DOHH2 (cell line): ENCODE measurements at regions not wholly inside any gene's neighbourhood (a gene's known extent, or its start where the extent isn't known, plus 50 kb on each side); places are given as distances from the start of the nearest gene placed in this dataset.

Experiments used
- H3F3A ChIP-seq: fragments of 200-600 bp; sonication (generic), shearing (Covaris generic); 2 replicates; pipeline ENCODE4 v1.6.0; 2016; ENCODE audit warnings: antibody characterized with exemption, mild to moderate bottlenecking; ENCODE audit not compliant: control insufficient read depth, insufficient read depth
- H3K27ac ChIP-seq: fragments of 200-600 bp; sonication (generic); 2 replicates; pipeline ENCODE4 v1.5.1; 2014; ENCODE audit warnings: low read depth, mild to moderate bottlenecking, low read length, moderate library complexity
- H3K27me3 ChIP-seq: fragments of 200-600 bp; sonication (generic); 2 replicates; pipeline ENCODE4 v1.6.1; 2014; ENCODE audit warnings: mild to moderate bottlenecking, low read length, mixed read lengths; ENCODE audit not compliant: control insufficient read depth
- H3K36me3 ChIP-seq: fragments of 200-600 bp; sonication (generic); 2 replicates; pipeline ENCODE4 v1.6.1; 2014; ENCODE audit warnings: mild to moderate bottlenecking, low read length, moderate library complexity, mixed read lengths; ENCODE audit not compliant: control insufficient read depth
- H3K4me1 ChIP-seq: fragments of 200-600 bp; sonication (generic); 2 replicates; pipeline ENCODE4 v1.6.1; 2014; ENCODE audit warnings: mild to moderate bottlenecking, low read length, mixed read lengths; ENCODE audit not compliant: control insufficient read depth
- H3K4me2 ChIP-seq: fragments of 200-600 bp; sonication (generic); 2 replicates; pipeline ENCODE4 v1.6.0; 2014; ENCODE audit warnings: mild to moderate bottlenecking, low read length, moderate library complexity
- H3K4me3 ChIP-seq: fragments of 200-600 bp; sonication (generic); 2 replicates; pipeline ENCODE4 v1.5.1; 2014; ENCODE audit warnings: mild to moderate bottlenecking, low read length, mixed read lengths
- H3K79me2 ChIP-seq: fragments of 200-600 bp; sonication (generic); 2 replicates; pipeline ENCODE4 v1.6.1; 2014; ENCODE audit warnings: mild to moderate bottlenecking, low read length, mixed read lengths; ENCODE audit not compliant: control insufficient read depth
- H3K9me2 ChIP-seq: fragments of 200-600 bp; sonication (generic); replicated peaks from 2 replicates; pipeline ENCODE4 v1.6.1; 2014; ENCODE audit warnings: mild to moderate bottlenecking, low read length, mixed read lengths; ENCODE audit not compliant: control insufficient read depth
- H3K9me3 ChIP-seq: fragments of 200-600 bp; sonication (generic); 2 replicates; pipeline ENCODE4 v1.6.1; 2014; ENCODE audit warnings: antibody characterized with exemption, low read length, mixed read lengths; ENCODE audit not compliant: control insufficient read depth, insufficient read depth
- H4K20me1 ChIP-seq: fragments of 200-600 bp; sonication (generic); 2 replicates; pipeline ENCODE4 v1.6.0; 2014; ENCODE audit warnings: low read depth, mild to moderate bottlenecking, antibody characterized with exemption, low read length, moderate library complexity; ENCODE audit not compliant: control insufficient read depth, insufficient read depth
- EZH2phosphoT487 ChIP-seq: fragments of 200-600 bp; sonication (generic); IDR thresholded peaks from 2 replicates; pipeline ENCODE4 v1.6.1; 2017; ENCODE audit warnings: borderline replicate concordance, mild to moderate bottlenecking, antibody characterized with exemption, low read length, moderate library complexity, mixed read lengths
- TF ChIP-seq, protein P1 (sequence below): fragments of 200-600 bp; sonication (generic); IDR thresholded peaks from one replicate; pipeline ENCODE4 v1.5.1; 2014; ENCODE audit warnings: antibody characterized with exemption, mild to moderate bottlenecking, low read depth, low read length; ENCODE audit not compliant: poor library complexity, severe bottlenecking

DNA sequence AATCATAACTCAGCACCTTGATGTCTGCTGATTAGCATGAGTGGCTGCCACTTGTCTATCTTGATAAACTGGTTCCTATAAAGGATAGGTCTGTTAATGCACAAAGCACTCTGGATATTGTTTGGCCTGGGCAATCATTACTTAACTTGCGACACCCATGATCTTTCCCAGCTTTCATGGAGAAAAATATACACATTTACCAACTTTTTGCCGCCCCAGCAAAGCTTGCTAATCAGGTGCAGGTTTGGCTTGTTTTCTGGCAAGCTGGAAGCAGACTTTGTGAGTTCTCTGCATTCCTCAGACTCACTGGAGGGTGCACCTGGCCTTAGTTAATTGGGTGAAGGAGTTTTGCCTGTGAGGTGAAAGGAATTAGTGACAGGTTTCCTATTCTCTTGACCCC is 1126.4 kb upstream of the FLRT2 start:
- Histone ChIP-seq H3K9me2 (no peaks in the 10 kb centered on the region), H3K9me3 (peaks cover 4% of the 10 kb centered on the region), H3F3A (no peaks in the 10 kb centered on the region), H3K4me2 (no peak overlapping the region), H3K36me3 (no peaks in the 10 kb centered on the region), H4K20me1 (no peaks in the 10 kb centered on the region), H3K27ac (no peak overlapping the region), H3K79me2 (no peaks in the 10 kb centered on the region), H3K4me3 (no peak overlapping the region), H3K4me1 (no peaks in the 10 kb centered on the region), H3K27me3 (no peaks in the 10 kb centered on the region)
- TF ChIP-seq EZH2phosphoT487 = no peak
- TF ChIP-seq, protein P1, sequence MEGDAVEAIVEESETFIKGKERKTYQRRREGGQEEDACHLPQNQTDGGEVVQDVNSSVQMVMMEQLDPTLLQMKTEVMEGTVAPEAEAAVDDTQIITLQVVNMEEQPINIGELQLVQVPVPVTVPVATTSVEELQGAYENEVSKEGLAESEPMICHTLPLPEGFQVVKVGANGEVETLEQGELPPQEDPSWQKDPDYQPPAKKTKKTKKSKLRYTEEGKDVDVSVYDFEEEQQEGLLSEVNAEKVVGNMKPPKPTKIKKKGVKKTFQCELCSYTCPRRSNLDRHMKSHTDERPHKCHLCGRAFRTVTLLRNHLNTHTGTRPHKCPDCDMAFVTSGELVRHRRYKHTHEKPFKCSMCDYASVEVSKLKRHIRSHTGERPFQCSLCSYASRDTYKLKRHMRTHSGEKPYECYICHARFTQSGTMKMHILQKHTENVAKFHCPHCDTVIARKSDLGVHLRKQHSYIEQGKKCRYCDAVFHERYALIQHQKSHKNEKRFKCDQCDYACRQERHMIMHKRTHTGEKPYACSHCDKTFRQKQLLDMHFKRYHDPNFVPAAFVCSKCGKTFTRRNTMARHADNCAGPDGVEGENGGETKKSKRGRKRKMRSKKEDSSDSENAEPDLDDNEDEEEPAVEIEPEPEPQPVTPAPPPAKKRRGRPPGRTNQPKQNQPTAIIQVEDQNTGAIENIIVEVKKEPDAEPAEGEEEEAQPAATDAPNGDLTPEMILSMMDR = no peak

- Histone ChIP-seq H3K36me3 (no peaks in the 10 kb centered on the region), H4K20me1 (no peaks in the 10 kb centered on the region), H3F3A (no peaks in the 10 kb centered on the region), H3K9me3 (peaks cover 3% of the 10 kb centered on the region), H3K4me1 (no peaks in the 10 kb centered on the region), H3K27me3 (no peaks in the 10 kb centered on the region), H3K4me3 (no peak overlapping the region), H3K4me2 (no peak overlapping the region), H3K27ac (no peak overlapping the region), H3K79me2 (no peaks in the 10 kb centered on the region), H3K9me2 (no peaks in the 10 kb centered on the region)
- TF ChIP-seq EZH2phosphoT487 = no peak
- TF ChIP-seq, protein P1 = no peak
Measured at GRCh38 chr14:84404246-84404645, 1125.7 kb upstream of the FLRT2 start.

DNA sequence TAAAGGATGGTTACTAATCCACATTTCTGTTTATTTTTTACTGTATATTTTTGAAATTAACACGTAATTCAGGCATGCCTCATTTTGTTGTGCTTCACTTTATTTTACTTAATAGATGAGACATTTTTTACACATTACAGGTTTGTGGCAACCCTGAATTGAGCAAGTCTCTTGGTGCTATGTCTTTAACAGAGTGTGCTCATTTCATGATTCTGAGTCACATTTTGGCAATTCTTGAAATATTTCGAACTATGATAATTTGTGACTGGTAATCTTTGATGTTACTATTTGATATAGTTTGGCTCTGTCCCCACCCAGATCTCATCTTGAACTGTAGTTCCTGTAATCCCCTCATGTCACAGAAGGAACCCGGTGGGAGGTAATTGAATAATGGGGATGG is 1120.5 kb upstream of the FLRT2 start:
- Histone ChIP-seq H3K4me1 (no peaks in the 10 kb centered on the region), H3K4me2 (no peak overlapping the region), H3K27ac (no peak overlapping the region)

More for the DNA sequence above, 1120.5 kb upstream of the FLRT2 start:
- Histone ChIP-seq H3K79me2 (no peaks in the 10 kb centered on the region), H3F3A (no peaks in the 10 kb centered on the region), H4K20me1 (no peaks in the 10 kb centered on the region), H3K4me3 (no peak overlapping the region), H3K9me3 (no peaks in the 10 kb centered on the region), H3K36me3 (no peaks in the 10 kb centered on the region), H3K9me2 (no peaks in the 10 kb centered on the region), H3K27me3 (no peaks in the 10 kb centered on the region)
- no peak for TF ChIP-seq EZH2phosphoT487
- TF ChIP-seq, protein P1 = no peak
